CD4-positive, alpha-beta memory T cell (primary cell): ENCODE measurements at regions not wholly inside any gene's neighbourhood (a gene's known extent, or its start where the extent isn't known, plus 50 kb on each side); places are given as distances from the start of the nearest gene placed in this dataset.

Source experiments
- CTCF ChIA-PET: fragments of 350-600 bp; sonication (Branson Sonifier 250); formaldehyde crosslinking; loops from one replicate; lab custom pipeline; 2021; ENCODE audit warnings: inconsistent platforms; ENCODE audit not compliant: partially characterized antibody; lab: Charles Lee
- POLR2A ChIA-PET: fragments of 350-600 bp; sonication (Branson Sonifier 250); formaldehyde crosslinking; loops from one replicate; lab custom pipeline; 2021; ENCODE audit not compliant: partially characterized antibody; lab: Charles Lee
- DNase-seq, 5 donors: peaks; one replicate each; pipeline versions ENCODE4 v3.0.0 to v3.0.0-alpha.2; 2020 to 2022; ENCODE audit warnings: mixed read lengths in 1 of 5
- H3K27ac ChIP-seq: one replicate; pipeline ENCODE4 v1.7.0; 2013; ENCODE audit warnings: low read depth, low read length
- H3K27me3 ChIP-seq: 2 replicates; pipeline ENCODE4 v1.7.0; 2013; ENCODE audit warnings: mild to moderate bottlenecking, low read length, moderate library complexity; ENCODE audit not compliant: insufficient read depth
- H3K36me3 ChIP-seq: 2 replicates; pipeline ENCODE4 v1.7.0; 2013; ENCODE audit warnings: mild to moderate bottlenecking, low read length, moderate library complexity; ENCODE audit not compliant: insufficient read depth
- H3K4me1 ChIP-seq: 2 replicates; pipeline ENCODE4 v1.7.0; 2013; ENCODE audit warnings: mild to moderate bottlenecking, low read length, moderate library complexity; ENCODE audit not compliant: insufficient read depth
- H3K4me3 ChIP-seq, 2 donors: one replicate each; pipeline ENCODE4 v1.7.0; 2013; ENCODE audit warnings: low read length in 2 of 2, mild to moderate bottlenecking in 1 of 2
- H3K9me3 ChIP-seq, 2 donors: one replicate each; pipeline ENCODE4 v1.7.0; 2013; ENCODE audit warnings: low read length in 2 of 2, control low read depth in 1 of 2; ENCODE audit not compliant: control insufficient read depth in 1 of 2
- H3K27ac Mint-ChIP-seq, 7 donors: one replicate each; pipeline ENCODE4 v1.8.0; 2020 to 2021; ENCODE audit warnings: mixed read lengths in 7 of 7, mild to moderate bottlenecking in 6 of 7, inconsistent platforms in 3 of 7, moderate library complexity in 3 of 7
- H3K27me3 Mint-ChIP-seq, 2 donors: one replicate each; pipeline ENCODE4 v1.8.0; 2020 to 2021; ENCODE audit warnings: mixed read lengths in 2 of 2
- H3K36me3 Mint-ChIP-seq, 2 donors: one replicate each; pipeline ENCODE4 v1.8.0; 2020 to 2021; ENCODE audit warnings: mixed read lengths in 2 of 2, inconsistent platforms in 1 of 2, mild to moderate bottlenecking in 1 of 2
- H3K4me1 Mint-ChIP-seq, 4 donors: one replicate each; pipeline ENCODE4 v1.8.0; 2020 to 2021; ENCODE audit warnings: mixed read lengths in 4 of 4, mild to moderate bottlenecking in 1 of 4
- H3K4me3 Mint-ChIP-seq, 8 donors: one replicate each; pipeline ENCODE4 v1.8.0; 2020 to 2021; ENCODE audit warnings: mixed read lengths in 8 of 8, mild to moderate bottlenecking in 7 of 8, moderate library complexity in 6 of 8, inconsistent platforms in 3 of 8
- H3K9me3 Mint-ChIP-seq, 8 donors: one replicate each; pipeline ENCODE4 v1.8.0; 2020 to 2021; ENCODE audit warnings: mixed read lengths in 8 of 8, mild to moderate bottlenecking in 5 of 8, inconsistent platforms in 3 of 8, moderate library complexity in 1 of 8
- intact Hi-C: fragments of 100-400 bp; cut with micrococcal nuclease; formaldehyde crosslinking; loops from one replicate; pipeline ENCODE4 v1.15.1; 2023

DNA sequence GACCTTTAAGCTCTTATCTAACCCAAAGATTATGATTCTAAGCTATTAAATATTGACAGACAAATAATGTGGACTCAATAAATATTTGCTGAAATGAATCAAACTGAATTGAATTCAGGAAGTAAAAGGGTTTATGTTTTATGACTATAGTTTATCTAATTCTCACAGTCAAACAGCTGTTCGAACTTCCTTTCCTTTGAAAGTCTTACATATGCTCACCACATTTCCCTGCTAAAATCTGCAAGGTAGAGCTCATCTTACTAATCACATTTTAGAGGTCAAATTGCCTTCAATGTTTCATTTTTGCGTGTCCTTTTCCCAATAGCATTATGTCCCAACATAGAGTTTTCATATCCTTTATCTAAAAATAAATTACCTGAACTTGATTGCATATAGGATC, 154.9 kb upstream of the PPP1R3A start:
- no peak overlapping the region for H3K4me3 ChIP-seq
- Mint-ChIP-seq H3K27ac (no peak overlapping the region), H3K9me3 (peaks cover 0 to 2% (median 0%) of the 10 kb centered on the region in 8 donors), H3K4me1 (no peaks in the 10 kb centered on the region), H3K27me3 (peaks cover 6 to 17% of the 10 kb centered on the region in 2 donors), H3K36me3 (no peaks in the 10 kb centered on the region), H3K4me3 (no peak overlapping the region)
- no peaks in the 10 kb centered on the region for H3K27me3 ChIP-seq
- H3K27ac ChIP-seq, result no peak overlapping the region
- no peaks in the 10 kb centered on the region for H3K36me3 ChIP-seq
- intact Hi-C loops, result no loop called here
- no peaks in the 10 kb centered on the region for H3K9me3 ChIP-seq
- H3K4me1 ChIP-seq, result no peaks in the 10 kb centered on the region
- no peak for DNase-seq
- CTCF ChIA-PET, result no interaction called here
- POLR2A ChIA-PET, result no interaction called here

- Histone ChIP-seq H3K4me1 (no peaks in the 10 kb centered on the region), H3K27me3 (no peaks in the 10 kb centered on the region), H3K36me3 (no peaks in the 10 kb centered on the region), H3K4me3 (no peak overlapping the region), H3K9me3 (no peaks in the 10 kb centered on the region), H3K27ac (no peak overlapping the region)
- ChIA-PET CTCF (no interaction called here), POLR2A (no interaction called here)
- Mint-ChIP-seq H3K36me3 (no peaks in the 10 kb centered on the region), H3K9me3 (no peaks in the 10 kb centered on the region), H3K27ac (no peak overlapping the region), H3K27me3 (peaks cover 4 to 16% of the 10 kb centered on the region in 2 donors), H3K4me1 (no peaks in the 10 kb centered on the region), H3K4me3 (no peak overlapping the region)
- intact Hi-C loops, result no loop called here
- DNase-seq, result no peak
Observed at GRCh38 chr7:114070246-114070645, 151.4 kb upstream of the PPP1R3A start.

- no peaks in the 10 kb centered on the region for H3K36me3 Mint-ChIP-seq
- Histone ChIP-seq H3K36me3 (no peaks in the 10 kb centered on the region), H3K4me1 (no peaks in the 10 kb centered on the region), H3K27me3 (no peaks in the 10 kb centered on the region), H3K9me3 (no peaks in the 10 kb centered on the region), H3K27ac (no peak overlapping the region), H3K4me3 (no peak overlapping the region)
- peaks cover 1 to 13% of the 10 kb centered on the region in 2 donors for H3K27me3 Mint-ChIP-seq
- no peak overlapping the region for H3K4me3 Mint-ChIP-seq
- H3K4me1 Mint-ChIP-seq, result no peaks in the 10 kb centered on the region
- POLR2A ChIA-PET, result no interaction called here
- intact Hi-C loops, result no loop called here
- H3K9me3 Mint-ChIP-seq, result peaks cover 0 to 1% (median 0%) of the 10 kb centered on the region in 8 donors
- DNase-seq, result no peak
- CTCF ChIA-PET, result no interaction called here
- no peak overlapping the region for H3K27ac Mint-ChIP-seq
Observed at GRCh38 chr7:114062810-114063209, 144.0 kb upstream of the PPP1R3A start.

GRCh38 chr7:114051871-114052331, 133.1 kb upstream of the PPP1R3A start:
- H3K36me3 ChIP-seq, result no peaks in the 10 kb centered on the region
- ChIA-PET CTCF (no interaction called here), POLR2A (no interaction called here)
- intact Hi-C loops, result no loop called here
- H3K27me3 ChIP-seq, result no peaks in the 10 kb centered on the region
- Mint-ChIP-seq H3K27me3 (peaks cover 2 to 5% of the 10 kb centered on the region in 2 donors), H3K36me3 (no peaks in the 10 kb centered on the region), H3K4me3 (no peak overlapping the region), H3K27ac (no peak overlapping the region), H3K4me1 (peaks cover 13 to 27% (median 16%) of the 10 kb centered on the region in 4 donors), H3K9me3 (peaks cover 0 to 5% (median 0%) of the 10 kb centered on the region in 8 donors)
- H3K27ac ChIP-seq, result no peak overlapping the region
- no peak overlapping the region for H3K4me3 ChIP-seq
- H3K9me3 ChIP-seq, result no peaks in the 10 kb centered on the region
- no peak for DNase-seq
- peaks cover 18% of the 10 kb centered on the region for H3K4me1 ChIP-seq

DNA sequence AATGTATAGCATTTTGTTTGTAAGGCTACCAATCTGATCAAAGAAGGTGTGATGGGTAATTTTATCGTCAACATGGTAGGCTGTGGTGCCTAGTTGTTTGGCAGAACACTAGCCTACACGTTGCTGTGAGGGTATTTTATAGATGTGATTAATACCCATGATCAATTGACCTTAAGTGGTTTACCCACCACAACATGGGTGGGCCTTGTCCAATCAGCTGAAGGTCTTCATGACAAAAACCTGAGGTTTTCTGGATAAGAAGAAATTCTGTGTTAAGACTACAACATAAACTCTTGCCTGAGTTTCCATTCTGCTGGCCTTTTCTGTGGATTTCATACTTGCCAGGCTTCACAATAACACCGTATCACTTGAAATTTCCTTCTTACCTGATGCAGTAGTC, 131.8 kb upstream of the PPP1R3A start:
- Mint-ChIP-seq H3K4me1 (peaks cover 14 to 28% (median 18%) of the 10 kb centered on the region in 4 donors), H3K4me3 (no peak overlapping the region), H3K27ac (no peak overlapping the region), H3K27me3 (peaks cover 2% of the 10 kb centered on the region in 2 donors), H3K36me3 (no peaks in the 10 kb centered on the region), H3K9me3 (peaks cover 0 to 2% (median 0%) of the 10 kb centered on the region in 8 donors)
- Histone ChIP-seq H3K4me1 (peaks cover 18% of the 10 kb centered on the region), H3K27me3 (no peaks in the 10 kb centered on the region), H3K4me3 (no peak overlapping the region), H3K9me3 (no peaks in the 10 kb centered on the region), H3K27ac (no peak overlapping the region), H3K36me3 (no peaks in the 10 kb centered on the region)
- POLR2A ChIA-PET, result no interaction called here
- CTCF ChIA-PET, result no interaction called here
- DNase-seq, result no peak
- intact Hi-C loops, result no loop called here

- Histone ChIP-seq H3K4me1 (peaks cover 18% of the 10 kb centered on the region), H3K9me3 (no peaks in the 10 kb centered on the region), H3K4me3 (peak overlapping the region; percentile 21 to 43), H3K36me3 (no peaks in the 10 kb centered on the region), H3K27ac (no peak overlapping the region), H3K27me3 (no peaks in the 10 kb centered on the region)
- ChIA-PET CTCF (interaction anchor here (0.7 to 1.2 kb wide), 2 partner anchors 21 to 23 kb away, joined by 3 to 5 read pairs; no protein-coding TSS in a partner anchor), POLR2A (no interaction called here)
- H3K4me3 Mint-ChIP-seq, result peak overlapping the region; percentile 79 to 91 (median 88)
- H3K9me3 Mint-ChIP-seq, result peaks cover 0 to 2% (median 0%) of the 10 kb centered on the region in 8 donors
- H3K27me3 Mint-ChIP-seq, result no peaks in the 10 kb centered on the region
- peaks cover 14 to 28% (median 18%) of the 10 kb centered on the region in 4 donors for H3K4me1 Mint-ChIP-seq
- no peaks in the 10 kb centered on the region for H3K36me3 Mint-ChIP-seq
- peak overlapping the region in 5 of 7 donors; percentile 69 to 89 (median 83) for H3K27ac Mint-ChIP-seq
- intact Hi-C loops, result no loop called here
- DNase-seq, result peak in 4 of 5 donors; percentile 8 to 15 (median 14)
Observed at GRCh38 chr7:114048386-114049235, 129.8 kb upstream of the PPP1R3A start.

DNA sequence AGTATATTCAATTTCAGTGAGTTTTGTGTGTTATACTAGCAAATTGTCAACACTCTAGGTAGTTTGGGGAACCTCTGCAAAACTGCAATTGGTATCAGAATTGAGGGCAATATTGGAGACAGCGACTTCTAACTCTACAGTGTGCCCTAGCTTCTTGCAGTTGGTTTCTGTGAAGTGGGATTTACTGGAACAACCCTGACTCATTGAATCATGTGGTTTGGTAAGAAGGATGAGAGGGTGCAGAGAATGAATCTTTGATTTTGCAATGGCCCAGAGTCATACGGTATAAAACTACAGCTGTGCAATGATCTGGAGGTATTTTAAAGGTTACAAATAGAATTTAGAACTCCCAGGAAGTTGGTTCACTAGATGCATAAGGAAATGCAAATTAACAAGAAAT, 129.1 kb upstream of the PPP1R3A start:
- H3K27ac Mint-ChIP-seq, result peak overlapping the region in 5 of 7 donors; percentile 5 to 89 (median 83)
- Histone ChIP-seq H3K9me3 (no peaks in the 10 kb centered on the region), H3K27ac (no peak overlapping the region), H3K4me3 (peak overlapping the region; percentile 21 to 43), H3K27me3 (no peaks in the 10 kb centered on the region), H3K36me3 (no peaks in the 10 kb centered on the region), H3K4me1 (peaks cover 18% of the 10 kb centered on the region)
- H3K4me1 Mint-ChIP-seq, result peaks cover 14 to 28% (median 18%) of the 10 kb centered on the region in 4 donors
- no peaks in the 10 kb centered on the region for H3K27me3 Mint-ChIP-seq
- POLR2A ChIA-PET, result no interaction called here
- CTCF ChIA-PET, result interaction anchor here (0.7 to 1.2 kb wide), 2 partner anchors 20 to 22 kb away, joined by 3 to 5 read pairs; no protein-coding TSS in a partner anchor
- H3K4me3 Mint-ChIP-seq, result peak overlapping the region; percentile 79 to 91 (median 88)
- peak in 2 of 5 donors; percentile 0 to 7 for DNase-seq
- peaks cover 0 to 2% (median 0%) of the 10 kb centered on the region in 8 donors for H3K9me3 Mint-ChIP-seq
- intact Hi-C loops, result no loop called here
- H3K36me3 Mint-ChIP-seq, result no peaks in the 10 kb centered on the region
